ENCODE measurements at regions not wholly inside any gene's neighbourhood (a gene's known extent, or its start where the extent isn't known, plus 50 kb on each side); places are given as distances from the start of the nearest gene placed in this dataset.

GRCh38 chr6:104591573-104592334 is 268.0 kb downstream of the HACE1 start:
- ChIA-PET SMC1A (ENCODE audit: uncharacterized antibody, unreplicated experiment) (no interaction called here), POLR2A (no interaction called here), CTCF (no interaction called here), RAD21 (ENCODE audit: unreplicated experiment) (no interaction called here)
- Histone ChIP-seq H2AFZ (ENCODE audit: control insufficient read depth, low read depth, low read length) (no peak overlapping the region), H3K36me3 (ENCODE audit: control insufficient read depth in 2 of 2, insufficient read depth in 2 of 2, low read length in 1 of 2) (no peaks in the 10 kb centered on the region), H3K27me3 (replicated peaks in 1 of 2; ENCODE audit: control insufficient read depth in 2 of 2, insufficient read depth in 2 of 2, low read length in 1 of 2) (no peaks in the 10 kb centered on the region), H3K4me3 (no peak overlapping the region), H3K4me2 (ENCODE audit: control insufficient read depth, insufficient read depth) (no peak overlapping the region), H3K4me1 (ENCODE audit: control insufficient read depth, insufficient read depth, low read length) (no peaks in the 10 kb centered on the region), H3K9me3 (replicated peaks; ENCODE audit: control insufficient read depth, insufficient read depth, low read length) (no peaks in the 10 kb centered on the region), H4K20me1 (ENCODE audit: control insufficient read depth, insufficient read depth) (no peaks in the 10 kb centered on the region), H3K9ac (ENCODE audit: control insufficient read depth, insufficient read depth, low read length) (no peak overlapping the region), H3K27ac (ENCODE audit: control insufficient read depth, insufficient read depth) (no peak overlapping the region), H3K79me2 (ENCODE audit: control insufficient read depth, insufficient read depth, low read length) (no peaks in the 10 kb centered on the region)
- no TSS peak for BruUV-seq (replicated peaks)
- 0% methylated on average over 2 of the region's 2 CpGs for WGBS (ENCODE audit: insufficient coverage, insufficient replicate concordance, low lambda C conversion rate, missing lambda C conversion rate)
- ATAC-seq (no peak), DNase-seq (ENCODE audit: low read depth, low spot score) (no peak), FAIRE-seq (no peak)
- intact Hi-C loops (cut with micrococcal nuclease; ENCODE audit: unreplicated experiment) (no loop called here), in situ Hi-C loops (cut with MboI) (no loop called here)
- TF ChIP-seq JUNB (IDR thresholded peaks at IDR 0.05) (no peak), SUPT20H (IDR thresholded peaks at IDR 0.05; ENCODE audit: borderline replicate concordance, control insufficient read depth, low read depth, low read length) (no peak), ZBTB33 (IDR thresholded peaks at IDR 0.05) (no peak), STAT3 (IDR thresholded peaks at IDR 0.05; ENCODE audit: low read depth, low read length) (no peak), BCL11A (IDR thresholded peaks at IDR 0.05; ENCODE audit: low read depth, low read length) (no peak), EP300 (IDR thresholded peaks at IDR 0.05; ENCODE audit: borderline replicate concordance in 1 of 2, control insufficient read depth in 1 of 2, low read depth in 2 of 2, low read length in 2 of 2) (no peak), EGR1 (IDR thresholded peaks at IDR 0.05; ENCODE audit: borderline replicate concordance in 1 of 2, low read depth in 2 of 2, low read length in 2 of 2) (no peak), POLR2AphosphoS5 (IDR thresholded peaks at IDR 0.05; ENCODE audit: low read length) (no peak), NRF1 (conservative IDR thresholded peaks at IDR 0.05; ENCODE audit: low read depth, low read length) (no peak), PBX3 (IDR thresholded peaks at IDR 0.05; ENCODE audit: insufficient replicate concordance, low read depth, low read length) (no peak), SMC3 (IDR thresholded peaks at IDR 0.05; ENCODE audit: borderline replicate concordance, low read length) (no peak), CHD1 (IDR thresholded peaks at IDR 0.05; ENCODE audit: low read depth, low read length) (no peak), BACH1 (IDR thresholded peaks at IDR 0.05; ENCODE audit: borderline replicate concordance) (no peak), RBBP5 (conservative IDR thresholded peaks at IDR 0.05) (no peak), RB1 (IDR thresholded peaks at IDR 0.05; ENCODE audit: borderline replicate concordance) (no peak)
